ENCODE measurements at regions not wholly inside any gene's neighbourhood (a gene's known extent, or its start where the extent isn't known, plus 50 kb on each side); places are given as distances from the start of the nearest gene placed in this dataset.

- Histone ChIP-seq H3K9me3 (no peaks in the 10 kb centered on the region), H3K4me1 (no peaks in the 10 kb centered on the region), H3K36me3 (no peaks in the 10 kb centered on the region), H3K4me3 (replicated peaks in 1 of 3) (no peak overlapping the region), H3K27me3 (no peaks in the 10 kb centered on the region), H3K27ac (no peak overlapping the region)
- TF ChIP-seq POLR2A (IDR thresholded peaks at IDR 0.05) = no peak
- TF ChIP-seq, protein P1, sequence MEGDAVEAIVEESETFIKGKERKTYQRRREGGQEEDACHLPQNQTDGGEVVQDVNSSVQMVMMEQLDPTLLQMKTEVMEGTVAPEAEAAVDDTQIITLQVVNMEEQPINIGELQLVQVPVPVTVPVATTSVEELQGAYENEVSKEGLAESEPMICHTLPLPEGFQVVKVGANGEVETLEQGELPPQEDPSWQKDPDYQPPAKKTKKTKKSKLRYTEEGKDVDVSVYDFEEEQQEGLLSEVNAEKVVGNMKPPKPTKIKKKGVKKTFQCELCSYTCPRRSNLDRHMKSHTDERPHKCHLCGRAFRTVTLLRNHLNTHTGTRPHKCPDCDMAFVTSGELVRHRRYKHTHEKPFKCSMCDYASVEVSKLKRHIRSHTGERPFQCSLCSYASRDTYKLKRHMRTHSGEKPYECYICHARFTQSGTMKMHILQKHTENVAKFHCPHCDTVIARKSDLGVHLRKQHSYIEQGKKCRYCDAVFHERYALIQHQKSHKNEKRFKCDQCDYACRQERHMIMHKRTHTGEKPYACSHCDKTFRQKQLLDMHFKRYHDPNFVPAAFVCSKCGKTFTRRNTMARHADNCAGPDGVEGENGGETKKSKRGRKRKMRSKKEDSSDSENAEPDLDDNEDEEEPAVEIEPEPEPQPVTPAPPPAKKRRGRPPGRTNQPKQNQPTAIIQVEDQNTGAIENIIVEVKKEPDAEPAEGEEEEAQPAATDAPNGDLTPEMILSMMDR (IDR thresholded peaks at IDR 0.05) = no peak
- intact Hi-C loops (cut with DNase I) = no loop called here
- no peak for DNase-seq
- 60 to 75% methylated on average over 2 of the region's 2 CpGs for WGBS, 2 donors
Observed at GRCh38 chr2:126518196-126518595, 137.8 kb upstream of the GYPC start.

- no peaks in the 10 kb centered on the region for H3K36me3 ChIP-seq
- H3K27me3 ChIP-seq = no peaks in the 10 kb centered on the region
- H3K27ac ChIP-seq = no peak overlapping the region
- peak; percentile 40 to 54 for DNase-seq
- TF ChIP-seq POLR2A (IDR thresholded peaks at IDR 0.05) = no peak
- TF ChIP-seq, protein P1 (IDR thresholded peaks at IDR 0.05) = peak in 3 of 6 experiments; percentile 26 to 39 (median 31)
- intact Hi-C loops (cut with DNase I) = loop anchor here (10.0 kb wide), 1 partner anchor 247 kb away; no protein-coding TSS in a partner anchor
- H3K9me3 ChIP-seq = no peaks in the 10 kb centered on the region
- H3K4me1 ChIP-seq = no peaks in the 10 kb centered on the region
- WGBS, 2 donors = 74 to 79% methylated on average over 8 of the region's 8 CpGs
- H3K4me3 ChIP-seq (replicated peaks in 1 of 3) = no peak overlapping the region
Observed at GRCh38 chr2:126527836-126528490, 128.0 kb upstream of the GYPC start.

- no peak for DNase-seq
- no peaks in the 10 kb centered on the region for H3K4me1 ChIP-seq
- H3K27ac ChIP-seq = no peak overlapping the region
- no peak for TF ChIP-seq POLR2A (IDR thresholded peaks at IDR 0.05)
- TF ChIP-seq, protein P1 (IDR thresholded peaks at IDR 0.05) = no peak
- WGBS, 2 donors = 91 to 93% methylated on average over 3 of the region's 3 CpGs
- H3K27me3 ChIP-seq = no peaks in the 10 kb centered on the region
- no peaks in the 10 kb centered on the region for H3K36me3 ChIP-seq
- intact Hi-C loops (cut with DNase I) = no loop called here
- no peak overlapping the region for H3K4me3 ChIP-seq (replicated peaks in 1 of 3)
- no peaks in the 10 kb centered on the region for H3K9me3 ChIP-seq
Observed at GRCh38 chr2:126531029-126531428, 124.9 kb upstream of the GYPC start.

- H3K27ac ChIP-seq = no peak overlapping the region
- WGBS, 2 donors = 69 to 79% methylated on average over 6 of the region's 6 CpGs
- intact Hi-C loops (cut with DNase I) = no loop called here
- no peak for TF ChIP-seq POLR2A (IDR thresholded peaks at IDR 0.05)
- TF ChIP-seq, protein P1 (IDR thresholded peaks at IDR 0.05) = no peak
- H3K4me3 ChIP-seq (replicated peaks in 1 of 3) = no peak overlapping the region
- no peak for DNase-seq
- H3K4me1 ChIP-seq = no peaks in the 10 kb centered on the region
- H3K9me3 ChIP-seq = no peaks in the 10 kb centered on the region
- no peaks in the 10 kb centered on the region for H3K27me3 ChIP-seq
- H3K36me3 ChIP-seq = no peaks in the 10 kb centered on the region
Observed at GRCh38 chr2:126534478-126534877, 121.5 kb upstream of the GYPC start.

DNA sequence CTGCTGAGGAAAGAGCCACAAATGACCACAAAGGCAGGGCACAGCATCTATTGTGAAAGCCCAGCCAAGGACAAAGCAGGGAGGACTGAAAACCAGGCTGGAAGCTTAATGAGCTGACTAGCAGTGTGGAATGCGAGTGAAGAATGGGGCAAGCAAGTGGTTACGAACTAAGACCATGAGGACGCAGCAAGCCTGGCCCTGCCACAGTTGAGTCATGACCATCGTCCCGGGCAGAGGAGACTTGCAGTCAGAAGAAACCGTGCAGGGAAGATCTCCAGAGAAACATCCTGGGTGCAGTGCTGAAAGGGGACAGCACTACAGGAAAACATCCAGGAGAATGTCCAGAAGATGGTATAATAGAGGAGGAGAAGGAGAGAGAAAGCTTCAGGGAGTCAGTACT is 120.5 kb upstream of the GYPC start:
- intact Hi-C loops (cut with DNase I) = no loop called here
- no peak overlapping the region for H3K27ac ChIP-seq
- no peaks in the 10 kb centered on the region for H3K36me3 ChIP-seq
- 95% methylated on average over 6 of the region's 6 CpGs for WGBS, 2 donors
- TF ChIP-seq, protein P1 (IDR thresholded peaks at IDR 0.05) = no peak
- H3K9me3 ChIP-seq = no peaks in the 10 kb centered on the region
- H3K27me3 ChIP-seq = no peaks in the 10 kb centered on the region
- no peak overlapping the region for H3K4me3 ChIP-seq (replicated peaks in 1 of 3)
- no peaks in the 10 kb centered on the region for H3K4me1 ChIP-seq
- DNase-seq = no peak
